HUES48 (cell line): ENCODE measurements at regions not wholly inside any gene's neighbourhood (a gene's known extent, or its start where the extent isn't known, plus 50 kb on each side); places are given as distances from the start of the nearest gene placed in this dataset.
"Not testable (repeated sequence)": the region's sequence is repeated elsewhere in the genome, so short reads cannot be mapped to it uniquely, and the experiment has no call there.

Experiments used
- H3K27ac ChIP-seq: one replicate; pipeline ENCODE4 v1.7.0; 2013; ENCODE audit warnings: low read depth, low read length, inconsistent platforms
- H3K27me3 ChIP-seq: 2 replicates; pipeline ENCODE4 v1.6.1; 2013; ENCODE audit warnings: mild to moderate bottlenecking, low read length; ENCODE audit not compliant: control insufficient read depth, insufficient read depth
- H3K36me3 ChIP-seq: 2 replicates; pipeline ENCODE4 v1.6.1; 2013; ENCODE audit warnings: low read length; ENCODE audit not compliant: control insufficient read depth, insufficient read depth
- H3K4me1 ChIP-seq: 2 replicates; pipeline ENCODE4 v1.6.1; 2013; ENCODE audit warnings: mild to moderate bottlenecking, low read length; ENCODE audit not compliant: control insufficient read depth, insufficient read depth
- H3K4me3 ChIP-seq: 2 replicates; pipeline ENCODE4 v1.5.1; 2013; ENCODE audit warnings: mild to moderate bottlenecking, low read depth, low read length
- H3K9ac ChIP-seq: 2 replicates; pipeline ENCODE4 v1.6.1; 2013; ENCODE audit warnings: mild to moderate bottlenecking, low read depth, low read length, moderate library complexity
- H3K9me3 ChIP-seq: 2 replicates; pipeline ENCODE4 v1.6.1; 2013; ENCODE audit warnings: low read length; ENCODE audit not compliant: control insufficient read depth, insufficient read depth

- H3K4me1 ChIP-seq = no peaks in the 10 kb centered on the region
- H3K9ac ChIP-seq = no peak overlapping the region
- no peaks in the 10 kb centered on the region for H3K36me3 ChIP-seq
- H3K4me3 ChIP-seq = no peak overlapping the region
- no peak overlapping the region for H3K27ac ChIP-seq
- H3K9me3 ChIP-seq = no peaks in the 10 kb centered on the region
- H3K27me3 ChIP-seq = no peaks in the 10 kb centered on the region
Measured at GRCh38 chr1:166490437-166490991, 323.7 kb upstream of the FAM78B start.

GRCh38 chr1:166493765-166494164 is 327.0 kb upstream of the FAM78B start:
- H3K9me3 ChIP-seq, H3K27me3 ChIP-seq, H3K4me3 ChIP-seq, H3K4me1 ChIP-seq, H3K9ac ChIP-seq, H3K36me3 ChIP-seq, H3K27ac ChIP-seq: not testable (repeated sequence)

- no peak overlapping the region for H3K4me3 ChIP-seq
- H3K9ac ChIP-seq = no peak overlapping the region
- H3K27ac ChIP-seq = no peak overlapping the region
- H3K9me3 ChIP-seq = no peaks in the 10 kb centered on the region; the same call in 1 of the 2 replicates
- H3K27me3 ChIP-seq = no peaks in the 10 kb centered on the region
- H3K36me3 ChIP-seq = no peaks in the 10 kb centered on the region
- H3K4me1 ChIP-seq = no peaks in the 10 kb centered on the region
Measured at GRCh38 chr1:166507347-166507746, 331.9 kb upstream of the POGK start.

GRCh38 chr1:166511761-166512160 is 327.5 kb upstream of the POGK start:
- Histone ChIP-seq H3K4me3 (no peak overlapping the region), H3K9me3 (peaks cover 13% of the 10 kb centered on the region), H3K36me3 (no peaks in the 10 kb centered on the region), H3K4me1 (no peaks in the 10 kb centered on the region), H3K27me3 (no peaks in the 10 kb centered on the region), H3K27ac (no peak overlapping the region), H3K9ac (no peak overlapping the region)

GRCh38 chr1:166514067-166514466 is 325.2 kb upstream of the POGK start:
- Histone ChIP-seq H3K27me3 (no peaks in the 10 kb centered on the region), H3K4me3 (no peak overlapping the region), H3K36me3 (no peaks in the 10 kb centered on the region), H3K4me1 (no peaks in the 10 kb centered on the region), H3K9ac (no peak overlapping the region), H3K27ac (no peak overlapping the region), H3K9me3 (peaks cover 13% of the 10 kb centered on the region)

GRCh38 chr1:166527752-166528151 is 311.5 kb upstream of the POGK start:
- peaks cover 17% of the 10 kb centered on the region for H3K4me1 ChIP-seq
- no peaks in the 10 kb centered on the region for H3K36me3 ChIP-seq
- no peaks in the 10 kb centered on the region for H3K27me3 ChIP-seq
- H3K27ac ChIP-seq = peak overlapping the region; percentile 80
- H3K9ac ChIP-seq = peak overlapping the region; percentile 27; the same call in 1 of the 2 replicates
- peak overlapping the region; percentile 22; the same call in 1 of the 2 replicates for H3K4me3 ChIP-seq
- peaks cover 32% of the 10 kb centered on the region for H3K9me3 ChIP-seq

GRCh38 chr1:166538646-166539045 is 300.6 kb upstream of the POGK start:
- no peak overlapping the region for H3K9ac ChIP-seq
- no peaks in the 10 kb centered on the region for H3K4me1 ChIP-seq
- H3K9me3 ChIP-seq = peaks cover 37% of the 10 kb centered on the region
- H3K27me3 ChIP-seq = no peaks in the 10 kb centered on the region
- H3K27ac ChIP-seq = no peak overlapping the region
- no peaks in the 10 kb centered on the region for H3K36me3 ChIP-seq
- no peak overlapping the region for H3K4me3 ChIP-seq

GRCh38 chr1:166544036-166544435 is 295.2 kb upstream of the POGK start:
- no peak overlapping the region for H3K27ac ChIP-seq
- no peaks in the 10 kb centered on the region for H3K27me3 ChIP-seq
- H3K9ac ChIP-seq = no peak overlapping the region
- peaks cover 18% of the 10 kb centered on the region for H3K9me3 ChIP-seq
- no peak overlapping the region for H3K4me3 ChIP-seq
- no peaks in the 10 kb centered on the region for H3K36me3 ChIP-seq
- no peaks in the 10 kb centered on the region for H3K4me1 ChIP-seq

- H3K36me3 ChIP-seq = no peaks in the 10 kb centered on the region
- H3K27me3 ChIP-seq = no peaks in the 10 kb centered on the region
- no peak overlapping the region for H3K4me3 ChIP-seq
- H3K27ac ChIP-seq = no peak overlapping the region
- no peaks in the 10 kb centered on the region for H3K4me1 ChIP-seq
- H3K9ac ChIP-seq = no peak overlapping the region
- peaks cover 13% of the 10 kb centered on the region for H3K9me3 ChIP-seq
Measured at GRCh38 chr1:166544561-166544960, 294.7 kb upstream of the POGK start.

GRCh38 chr1:166552706-166553105 is 286.6 kb upstream of the POGK start:
- Histone ChIP-seq H3K4me1 (no peaks in the 10 kb centered on the region), H3K9me3 (peaks cover 18% of the 10 kb centered on the region), H3K36me3 (no peaks in the 10 kb centered on the region), H3K27me3 (no peaks in the 10 kb centered on the region), H3K4me3 (no peak overlapping the region), H3K9ac (no peak overlapping the region), H3K27ac (no peak overlapping the region)

GRCh38 chr1:166570954-166571353 is 268.3 kb upstream of the POGK start:
- peaks cover 10% of the 10 kb centered on the region for H3K9me3 ChIP-seq
- no peak overlapping the region for H3K9ac ChIP-seq

More at GRCh38 chr1:166570954-166571353, 268.3 kb upstream of the POGK start:
- H3K27ac ChIP-seq = no peak overlapping the region
- no peaks in the 10 kb centered on the region for H3K27me3 ChIP-seq
- H3K36me3 ChIP-seq = no peaks in the 10 kb centered on the region
- H3K4me3 ChIP-seq = no peak overlapping the region
- H3K4me1 ChIP-seq = no peaks in the 10 kb centered on the region
